Endothelial cell (in vitro differentiated cells): ENCODE measurements at regions not wholly inside any gene's neighbourhood (a gene's known extent, or its start where the extent isn't known, plus 50 kb on each side); places are given as distances from the start of the nearest gene placed in this dataset.

Experiments
- DNase-seq: peaks from one replicate; pipeline ENCODE4 v3.0.0; 2021; ENCODE audit warnings: low spot score
- H3K27ac Mint-ChIP-seq: one replicate; pipeline ENCODE4 v1.8.0; 2021; ENCODE audit warnings: mixed read lengths, inconsistent platforms; ENCODE audit not compliant: unreplicated experiment
- H3K27me3 Mint-ChIP-seq: one replicate; pipeline ENCODE4 v1.8.0; 2021; ENCODE audit warnings: mild to moderate bottlenecking, moderate library complexity, mixed read lengths, inconsistent platforms; ENCODE audit not compliant: unreplicated experiment
- H3K36me3 Mint-ChIP-seq: one replicate; pipeline ENCODE4 v1.8.0; 2021; ENCODE audit warnings: mild to moderate bottlenecking, low read depth, mixed read lengths, inconsistent platforms; ENCODE audit not compliant: unreplicated experiment
- H3K4me1 Mint-ChIP-seq: one replicate; pipeline ENCODE4 v1.8.0; 2021; ENCODE audit warnings: mild to moderate bottlenecking, mixed read lengths, inconsistent platforms; ENCODE audit not compliant: unreplicated experiment
- H3K4me3 Mint-ChIP-seq: one replicate; pipeline ENCODE4 v1.8.0; 2021; ENCODE audit warnings: mild to moderate bottlenecking, mixed read lengths, inconsistent platforms; ENCODE audit not compliant: unreplicated experiment
- H3K9me3 Mint-ChIP-seq: one replicate; pipeline ENCODE4 v1.8.0; 2021; ENCODE audit warnings: mixed read lengths, inconsistent platforms; ENCODE audit not compliant: unreplicated experiment
- TF ChIP-seq, protein P1 (sequence below): fragments of 200-600 bp; sonication (generic); IDR thresholded peaks from one replicate; pipeline ENCODE4 v1.5.0; 2021; ENCODE audit warnings: antibody characterized with exemption; ENCODE audit not compliant: unreplicated experiment

DNA sequence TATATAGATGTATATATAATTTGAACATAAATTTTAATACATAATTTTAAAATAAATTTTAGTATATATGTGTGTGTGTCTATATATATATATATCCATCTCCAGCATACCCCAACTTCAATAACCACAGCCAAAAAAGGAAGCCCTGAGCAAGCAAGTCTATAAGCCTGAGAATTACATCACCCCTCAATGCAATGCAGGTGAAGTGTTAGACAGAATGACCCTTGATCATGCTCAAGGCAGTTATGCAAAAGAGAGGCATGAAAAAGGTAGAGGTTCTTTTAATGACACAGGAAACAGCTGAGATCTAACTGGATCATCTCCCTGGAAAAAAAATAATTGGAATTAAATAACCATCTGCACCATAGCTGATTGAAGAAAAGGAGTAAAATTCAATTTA is 557.9 kb upstream of the ANO5 start:
- no peak overlapping the region for H3K27ac Mint-ChIP-seq
- H3K9me3 Mint-ChIP-seq, result no peaks in the 10 kb centered on the region
- no peaks in the 10 kb centered on the region for H3K36me3 Mint-ChIP-seq
- TF ChIP-seq, protein P1, sequence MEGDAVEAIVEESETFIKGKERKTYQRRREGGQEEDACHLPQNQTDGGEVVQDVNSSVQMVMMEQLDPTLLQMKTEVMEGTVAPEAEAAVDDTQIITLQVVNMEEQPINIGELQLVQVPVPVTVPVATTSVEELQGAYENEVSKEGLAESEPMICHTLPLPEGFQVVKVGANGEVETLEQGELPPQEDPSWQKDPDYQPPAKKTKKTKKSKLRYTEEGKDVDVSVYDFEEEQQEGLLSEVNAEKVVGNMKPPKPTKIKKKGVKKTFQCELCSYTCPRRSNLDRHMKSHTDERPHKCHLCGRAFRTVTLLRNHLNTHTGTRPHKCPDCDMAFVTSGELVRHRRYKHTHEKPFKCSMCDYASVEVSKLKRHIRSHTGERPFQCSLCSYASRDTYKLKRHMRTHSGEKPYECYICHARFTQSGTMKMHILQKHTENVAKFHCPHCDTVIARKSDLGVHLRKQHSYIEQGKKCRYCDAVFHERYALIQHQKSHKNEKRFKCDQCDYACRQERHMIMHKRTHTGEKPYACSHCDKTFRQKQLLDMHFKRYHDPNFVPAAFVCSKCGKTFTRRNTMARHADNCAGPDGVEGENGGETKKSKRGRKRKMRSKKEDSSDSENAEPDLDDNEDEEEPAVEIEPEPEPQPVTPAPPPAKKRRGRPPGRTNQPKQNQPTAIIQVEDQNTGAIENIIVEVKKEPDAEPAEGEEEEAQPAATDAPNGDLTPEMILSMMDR, result no peak
- no peaks in the 10 kb centered on the region for H3K4me1 Mint-ChIP-seq
- no peak for DNase-seq
- no peaks in the 10 kb centered on the region for H3K27me3 Mint-ChIP-seq
- no peak overlapping the region for H3K4me3 Mint-ChIP-seq

DNA sequence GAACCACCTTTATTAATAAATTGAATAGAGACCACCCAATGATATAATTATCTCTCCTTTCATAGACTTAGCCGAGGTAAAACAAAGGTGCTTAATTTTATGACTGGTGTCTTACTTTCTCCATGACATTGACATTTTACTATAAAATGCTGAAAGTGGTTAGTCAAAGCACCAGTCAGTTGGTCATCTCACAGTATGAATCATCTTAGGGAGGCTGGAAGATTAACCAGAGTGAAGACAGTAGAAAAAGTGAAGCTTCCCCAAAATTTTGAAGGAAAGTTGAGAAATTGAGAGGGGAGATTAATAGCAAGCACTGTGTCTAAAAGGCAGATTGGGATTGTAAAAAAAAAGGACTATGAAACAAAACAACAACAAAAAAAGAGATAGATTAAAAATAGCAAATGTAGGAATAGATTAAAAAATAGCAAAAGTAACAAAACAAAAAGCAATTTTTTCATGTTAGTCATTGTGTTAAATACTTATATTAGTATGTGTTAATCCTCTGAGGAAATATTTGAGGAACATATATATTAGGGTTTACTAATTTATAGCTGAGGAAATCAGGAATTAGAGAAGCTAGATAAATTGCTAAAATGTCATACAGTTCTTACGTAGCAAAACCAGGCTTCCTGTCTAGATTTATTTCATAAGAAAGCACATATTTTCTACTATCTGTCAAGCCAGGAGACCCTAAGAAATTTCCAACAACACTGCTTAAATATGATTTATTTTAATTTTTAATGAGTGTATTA is 557.3 kb upstream of the ANO5 start:
- Mint-ChIP-seq H3K4me1 (no peaks in the 10 kb centered on the region), H3K27ac (no peak overlapping the region), H3K36me3 (no peaks in the 10 kb centered on the region), H3K4me3 (no peak overlapping the region), H3K27me3 (no peaks in the 10 kb centered on the region), H3K9me3 (no peaks in the 10 kb centered on the region)
- TF ChIP-seq, protein P1, result no peak
- DNase-seq, result no peak

DNA sequence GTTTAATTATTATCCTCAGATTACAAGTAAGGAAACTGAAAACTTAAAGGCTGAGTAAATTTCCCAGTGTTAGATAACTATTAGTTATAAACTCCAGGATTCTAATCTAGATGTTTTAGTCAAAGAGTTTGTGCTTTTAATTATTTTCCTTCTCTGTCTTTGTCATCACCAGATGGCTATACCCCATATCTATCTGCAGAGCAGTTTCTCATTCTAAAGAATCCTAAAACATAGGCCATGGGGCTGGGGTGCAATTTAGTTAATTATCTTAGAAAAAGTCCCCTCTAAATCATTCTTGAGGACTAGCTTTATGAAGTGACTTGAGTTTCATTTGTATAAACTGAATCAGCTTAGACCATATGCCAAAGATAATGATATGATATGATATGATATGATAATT is 556.3 kb upstream of the ANO5 start:
- Mint-ChIP-seq H3K36me3 (no peaks in the 10 kb centered on the region), H3K4me1 (no peaks in the 10 kb centered on the region), H3K27me3 (no peaks in the 10 kb centered on the region), H3K27ac (no peak overlapping the region), H3K4me3 (no peak overlapping the region), H3K9me3 (no peaks in the 10 kb centered on the region)
- TF ChIP-seq, protein P1, result no peak
- DNase-seq, result no peak

DNA sequence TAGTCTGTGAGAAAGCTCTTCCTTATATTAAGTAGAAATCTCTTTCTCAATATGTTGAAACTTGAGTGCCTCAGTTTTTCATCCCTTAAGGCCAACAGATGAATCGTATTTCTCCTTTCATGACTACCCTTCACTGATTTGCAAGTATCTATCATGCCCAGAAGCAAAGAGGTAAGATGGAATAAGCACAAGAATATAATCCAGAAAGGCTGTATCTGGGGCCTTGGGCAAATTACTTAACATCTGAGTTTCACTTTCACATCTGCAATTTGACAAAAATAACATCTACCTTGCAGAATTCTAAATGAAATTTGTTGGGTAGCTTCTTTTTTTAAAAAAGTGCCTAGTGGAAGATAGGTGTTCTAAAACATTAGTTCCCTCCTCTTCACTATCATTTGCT is 552.4 kb upstream of the ANO5 start:
- no peaks in the 10 kb centered on the region for H3K36me3 Mint-ChIP-seq
- no peak overlapping the region for H3K27ac Mint-ChIP-seq
- no peak overlapping the region for H3K4me3 Mint-ChIP-seq
- no peaks in the 10 kb centered on the region for H3K9me3 Mint-ChIP-seq
- TF ChIP-seq, protein P1, result no peak
- no peak for DNase-seq
- no peaks in the 10 kb centered on the region for H3K27me3 Mint-ChIP-seq
- no peaks in the 10 kb centered on the region for H3K4me1 Mint-ChIP-seq

DNA sequence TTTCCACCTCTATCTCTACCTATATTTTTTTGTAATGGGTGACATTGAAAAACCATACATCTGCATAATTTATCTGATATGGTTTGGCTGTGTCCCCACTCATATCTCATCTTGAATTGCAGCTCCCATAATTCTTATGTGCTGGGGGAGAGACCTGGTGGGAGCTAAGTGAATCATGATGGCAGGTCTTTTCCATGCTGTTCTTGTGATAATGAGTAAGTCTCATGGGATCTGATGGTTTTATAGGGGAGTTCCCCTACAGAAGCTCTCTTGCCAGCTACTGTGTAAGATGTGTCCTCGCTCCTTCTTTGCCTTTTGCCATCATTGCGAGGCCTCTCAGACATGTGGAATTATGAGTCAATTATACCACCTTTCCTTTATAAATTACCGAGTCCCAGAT is 551.0 kb upstream of the ANO5 start:
- Mint-ChIP-seq H3K27me3 (no peaks in the 10 kb centered on the region), H3K4me3 (no peak overlapping the region), H3K36me3 (no peaks in the 10 kb centered on the region), H3K9me3 (no peaks in the 10 kb centered on the region), H3K4me1 (no peaks in the 10 kb centered on the region), H3K27ac (no peak overlapping the region)
- TF ChIP-seq, protein P1, result no peak
- DNase-seq, result no peak
